ENCODE measurements at regions not wholly inside any gene's neighbourhood (a gene's known extent, or its start where the extent isn't known, plus 50 kb on each side); places are given as distances from the start of the nearest gene placed in this dataset.

GRCh38 chr13:56412856-56413255 lies 727.9 kb upstream of the PRR20A start:
- TF ChIP-seq POLR2AphosphoS5 (IDR thresholded peaks at IDR 0.05) (no peak), CTCF (IDR thresholded peaks at IDR 0.05) (no peak)

All from sigmoid colon (tissue), 4 donors.